ENCODE measurements at regions not wholly inside any gene's neighbourhood (a gene's known extent, or its start where the extent isn't known, plus 50 kb on each side); places are given as distances from the start of the nearest gene placed in this dataset.

- Histone ChIP-seq H3K4me1 (ENCODE audit: control insufficient read depth in 2 of 2, insufficient read depth in 2 of 2, low read length in 2 of 2) (no peaks in the 10 kb centered on the region), H3K36me3 (ENCODE audit: control insufficient read depth in 2 of 3, insufficient read depth in 3 of 3, low read length in 3 of 3) (no peaks in the 10 kb centered on the region), H3K4me3 (ENCODE audit: low read length) (no peak overlapping the region), H3K9me3 (ENCODE audit: control insufficient read depth in 2 of 3, low read length in 3 of 3) (no peaks in the 10 kb centered on the region), H3K27ac (ENCODE audit: low read depth, low read length) (no peak overlapping the region), H3K27me3 (ENCODE audit: control insufficient read depth in 2 of 2, insufficient read depth in 2 of 2, low read length in 2 of 2) (no peaks in the 10 kb centered on the region)
- no peak for ATAC-seq
- intact Hi-C loops (cut with micrococcal nuclease): no loop called here
- Mint-ChIP-seq H3K36me3 (peaks cover 0 to 9% (median 6%) of the 10 kb centered on the region in 5 donors), H3K4me1 (peaks cover 0 to 5% (median 0%) of the 10 kb centered on the region in 7 donors), H3K9me3 (peaks cover 0 to 7% (median 4%) of the 10 kb centered on the region in 11 donors), H3K27me3 (no peaks in the 10 kb centered on the region), H3K27ac (peak overlapping the region in 2 of 9 donors; percentile 8 to 41), H3K4me3 (no peak overlapping the region)
- ChIA-PET POLR2A (no interaction called here), CTCF (interaction anchor here (0.5 kb wide), 1 partner anchor 11 kb away, joined by 3 read pairs; no protein-coding TSS in a partner anchor)
- no peak for DNase-seq
These were observed 180.9 kb downstream of the ESM1 start for GRCh38 chr5:54804521-54804920.

GRCh38 chr5:54804086-54804485 lies 181.3 kb downstream of the ESM1 start:
- no peaks in the 10 kb centered on the region for H3K4me1 ChIP-seq (ENCODE audit: control insufficient read depth in 2 of 2, insufficient read depth in 2 of 2, low read length in 2 of 2)
- H3K4me3 ChIP-seq (ENCODE audit: low read length): no peak overlapping the region
- ChIA-PET POLR2A (no interaction called here), CTCF (interaction anchor here (0.5 kb wide), 1 partner anchor 12 kb away, joined by 3 read pairs; no protein-coding TSS in a partner anchor)
- H3K9me3 ChIP-seq (ENCODE audit: control insufficient read depth in 2 of 3, low read length in 3 of 3): no peaks in the 10 kb centered on the region
- DNase-seq (no peak), ATAC-seq (no peak)
- Mint-ChIP-seq H3K27ac (no peak overlapping the region), H3K36me3 (peaks cover 0 to 9% (median 6%) of the 10 kb centered on the region in 5 donors), H3K4me3 (no peak overlapping the region), H3K9me3 (peaks cover 0 to 6% (median 4%) of the 10 kb centered on the region in 11 donors), H3K27me3 (no peaks in the 10 kb centered on the region), H3K4me1 (peaks cover 0 to 5% (median 0%) of the 10 kb centered on the region in 7 donors)
- intact Hi-C loops (cut with micrococcal nuclease): no loop called here
- no peaks in the 10 kb centered on the region for H3K36me3 ChIP-seq (ENCODE audit: control insufficient read depth in 2 of 3, insufficient read depth in 3 of 3, low read length in 3 of 3)
- H3K27ac ChIP-seq (ENCODE audit: low read depth, low read length): no peak overlapping the region
- no peaks in the 10 kb centered on the region for H3K27me3 ChIP-seq (ENCODE audit: control insufficient read depth in 2 of 2, insufficient read depth in 2 of 2, low read length in 2 of 2)

- CTCF ChIA-PET: interaction anchor here (0.7 kb wide), 1 partner anchor 351 kb away, joined by 3 read pairs; no protein-coding TSS in a partner anchor
- Mint-ChIP-seq H3K36me3 (peaks cover 0 to 7% (median under 1%) of the 10 kb centered on the region in 5 donors), H3K4me1 (peaks cover 0 to 5% (median 0%) of the 10 kb centered on the region in 7 donors), H3K4me3 (no peak overlapping the region), H3K27me3 (no peaks in the 10 kb centered on the region), H3K9me3 (peaks cover 0 to 3% (median 0%) of the 10 kb centered on the region in 11 donors), H3K27ac (no peak overlapping the region)
- ATAC-seq: no peak
- no peak overlapping the region for H3K4me3 ChIP-seq (ENCODE audit: low read length)
- intact Hi-C loops (cut with micrococcal nuclease): no loop called here
- H3K27me3 ChIP-seq (ENCODE audit: control insufficient read depth in 2 of 2, insufficient read depth in 2 of 2, low read length in 2 of 2): no peaks in the 10 kb centered on the region
- POLR2A ChIA-PET: no interaction called here
- no peak overlapping the region for H3K27ac ChIP-seq (ENCODE audit: low read depth, low read length)
- no peaks in the 10 kb centered on the region for H3K36me3 ChIP-seq (ENCODE audit: control insufficient read depth in 2 of 3, insufficient read depth in 3 of 3, low read length in 3 of 3)
- no peaks in the 10 kb centered on the region for H3K4me1 ChIP-seq (ENCODE audit: control insufficient read depth in 2 of 2, insufficient read depth in 2 of 2, low read length in 2 of 2)
- no peak for DNase-seq
- H3K9me3 ChIP-seq (ENCODE audit: control insufficient read depth in 2 of 3, low read length in 3 of 3): no peaks in the 10 kb centered on the region
These were observed 181.9 kb downstream of the ESM1 start for GRCh38 chr5:54803471-54804011.

GRCh38 chr5:54799645-54800044 lies 185.7 kb downstream of the ESM1 start:
- H3K27ac Mint-ChIP-seq: no peak overlapping the region
- Histone ChIP-seq H3K4me1 (ENCODE audit: control insufficient read depth in 2 of 2, insufficient read depth in 2 of 2, low read length in 2 of 2) (no peaks in the 10 kb centered on the region), H3K27ac (ENCODE audit: low read depth, low read length) (no peak overlapping the region), H3K9me3 (ENCODE audit: control insufficient read depth in 2 of 3, low read length in 3 of 3) (no peaks in the 10 kb centered on the region), H3K27me3 (ENCODE audit: control insufficient read depth in 2 of 2, insufficient read depth in 2 of 2, low read length in 2 of 2) (no peaks in the 10 kb centered on the region), H3K36me3 (ENCODE audit: control insufficient read depth in 2 of 3, insufficient read depth in 3 of 3, low read length in 3 of 3) (no peaks in the 10 kb centered on the region), H3K4me3 (ENCODE audit: low read length) (no peak overlapping the region)
- intact Hi-C loops (cut with micrococcal nuclease): no loop called here
- H3K36me3 Mint-ChIP-seq: peaks cover 0 to 16% (median 0%) of the 10 kb centered on the region in 5 donors
- H3K9me3 Mint-ChIP-seq: peaks cover 0 to 6% (median 0%) of the 10 kb centered on the region in 11 donors
- no peak for DNase-seq
- ChIA-PET CTCF (no interaction called here), POLR2A (no interaction called here)
- peaks cover 0 to 10% (median 4%) of the 10 kb centered on the region in 5 donors for H3K27me3 Mint-ChIP-seq
- ATAC-seq: no peak
- peaks cover 0 to 24% (median 6%) of the 10 kb centered on the region in 7 donors for H3K4me1 Mint-ChIP-seq
- no peak overlapping the region for H3K4me3 Mint-ChIP-seq

- peaks cover 0 to 15% (median 0%) of the 10 kb centered on the region in 11 donors for H3K9me3 Mint-ChIP-seq
- H3K27me3 ChIP-seq (ENCODE audit: control insufficient read depth in 2 of 2, insufficient read depth in 2 of 2, low read length in 2 of 2): no peaks in the 10 kb centered on the region
- intact Hi-C loops (cut with micrococcal nuclease): loop anchor here (1.0 to 2.0 kb wide), 2 partner anchors 185 to 278 kb away; partner anchors contain the start of gene SNX18 (in 1 of the 2)
- H3K27ac Mint-ChIP-seq: peak overlapping the region in 2 of 9 donors; percentile 13 to 62
- H3K4me3 Mint-ChIP-seq: no peak overlapping the region
- H3K4me1 Mint-ChIP-seq: peaks cover 4 to 44% (median 16%) of the 10 kb centered on the region in 7 donors
- ATAC-seq (no peak), DNase-seq (no peak)
- H3K36me3 Mint-ChIP-seq: peaks cover 0 to 28% (median 0%) of the 10 kb centered on the region in 5 donors
- CTCF ChIA-PET: interaction anchor here (0.7 to 1.1 kb wide), 2 partner anchors 49 to 105 kb away, joined by 3 read pairs; no protein-coding TSS in a partner anchor
- H3K4me1 ChIP-seq (ENCODE audit: control insufficient read depth in 2 of 2, insufficient read depth in 2 of 2, low read length in 2 of 2): no peaks in the 10 kb centered on the region
- no peak overlapping the region for H3K27ac ChIP-seq (ENCODE audit: low read depth, low read length)
- H3K4me3 ChIP-seq (ENCODE audit: low read length): no peak overlapping the region
- POLR2A ChIA-PET: no interaction called here
- H3K36me3 ChIP-seq (ENCODE audit: control insufficient read depth in 2 of 3, insufficient read depth in 3 of 3, low read length in 3 of 3): no peaks in the 10 kb centered on the region
- H3K27me3 Mint-ChIP-seq: peaks cover 0 to 13% (median 4%) of the 10 kb centered on the region in 5 donors
- H3K9me3 ChIP-seq (ENCODE audit: control insufficient read depth in 2 of 3, low read length in 3 of 3): no peaks in the 10 kb centered on the region
These were observed 189.6 kb downstream of the ESM1 start for GRCh38 chr5:54795777-54796176.

- H3K4me3 ChIP-seq (ENCODE audit: low read length): no peak overlapping the region
- DNase-seq: no peak
- H3K4me1 Mint-ChIP-seq: peaks cover 4 to 42% (median 16%) of the 10 kb centered on the region in 7 donors
- H3K4me1 ChIP-seq (ENCODE audit: control insufficient read depth in 2 of 2, insufficient read depth in 2 of 2, low read length in 2 of 2): no peaks in the 10 kb centered on the region
- no peaks in the 10 kb centered on the region for H3K27me3 ChIP-seq (ENCODE audit: control insufficient read depth in 2 of 2, insufficient read depth in 2 of 2, low read length in 2 of 2)
- no peaks in the 10 kb centered on the region for H3K9me3 ChIP-seq (ENCODE audit: control insufficient read depth in 2 of 3, low read length in 3 of 3)
- no peaks in the 10 kb centered on the region for H3K36me3 ChIP-seq (ENCODE audit: control insufficient read depth in 2 of 3, insufficient read depth in 3 of 3, low read length in 3 of 3)
- peak overlapping the region in 1 of 9 donors; percentile 79 for H3K27ac Mint-ChIP-seq
- POLR2A ChIA-PET: interaction anchor here (0.6 to 0.8 kb wide), 2 partner anchors 10 to 26 kb away, joined by 3 read pairs; no protein-coding TSS in a partner anchor
- peaks cover 0 to 19% (median 0%) of the 10 kb centered on the region in 11 donors for H3K9me3 Mint-ChIP-seq
- peaks cover 0 to 18% (median 4%) of the 10 kb centered on the region in 5 donors for H3K27me3 Mint-ChIP-seq
- peaks cover 0 to 31% (median 0%) of the 10 kb centered on the region in 5 donors for H3K36me3 Mint-ChIP-seq
- CTCF ChIA-PET: interaction anchor here (0.5 to 1.1 kb wide), 2 partner anchors 50 to 277 kb away, joined by 3 to 4 read pairs; no protein-coding TSS in a partner anchor
- peak overlapping the region in 1 of 10 donors; percentile 60 for H3K4me3 Mint-ChIP-seq
- no peak for ATAC-seq
- no peak overlapping the region for H3K27ac ChIP-seq (ENCODE audit: low read depth, low read length)
- intact Hi-C loops (cut with micrococcal nuclease): loop anchor here (1.0 to 2.0 kb wide), 2 partner anchors 184 to 278 kb away; partner anchors contain the start of gene SNX18 (in 1 of the 2)
These were observed 190.1 kb downstream of the ESM1 start for GRCh38 chr5:54795284-54795683.
